Effector memory CD4-positive, alpha-beta T cell (primary cell): ENCODE measurements at regions not wholly inside any gene's neighbourhood (a gene's known extent, or its start where the extent isn't known, plus 50 kb on each side); places are given as distances from the start of the nearest gene placed in this dataset.
"Not testable (repeated sequence)": the region's sequence is repeated elsewhere in the genome, so short reads cannot be mapped to it uniquely, and the experiment has no call there.

Source experiments
- DNase-seq, 3 donors: peaks; one replicate each; pipeline ENCODE4 v3.0.0-alpha.2; 2020
- H3K27ac ChIP-seq: 2 replicates; pipeline ENCODE4 v1.7.0; 2013; ENCODE audit warnings: mild to moderate bottlenecking, low read length, moderate library complexity; ENCODE audit not compliant: insufficient read depth, poor library complexity, severe bottlenecking
- H3K27me3 ChIP-seq: replicated peaks from 2 replicates; pipeline ENCODE4 v1.7.0; 2013; ENCODE audit warnings: mild to moderate bottlenecking, low read length; ENCODE audit not compliant: insufficient read depth, control insufficient read depth, poor library complexity, severe bottlenecking
- H3K36me3 ChIP-seq: 2 replicates; pipeline ENCODE4 v1.7.0; 2013; ENCODE audit warnings: mild to moderate bottlenecking, low read length, moderate library complexity; ENCODE audit not compliant: control insufficient read depth, insufficient read depth
- H3K4me1 ChIP-seq: 2 replicates; pipeline ENCODE4 v1.7.0; 2013; ENCODE audit warnings: low read length, mild to moderate bottlenecking; ENCODE audit not compliant: control insufficient read depth, insufficient read depth, poor library complexity, severe bottlenecking
- H3K4me3 ChIP-seq: 2 replicates; pipeline ENCODE4 v1.7.0; 2013; ENCODE audit warnings: low read length, low read depth, mild to moderate bottlenecking; ENCODE audit not compliant: insufficient read depth, poor library complexity, severe bottlenecking
- H3K9me3 ChIP-seq: 2 replicates; pipeline ENCODE4 v1.7.0; 2013; ENCODE audit warnings: mild to moderate bottlenecking, low read length, moderate library complexity; ENCODE audit not compliant: control insufficient read depth

DNA sequence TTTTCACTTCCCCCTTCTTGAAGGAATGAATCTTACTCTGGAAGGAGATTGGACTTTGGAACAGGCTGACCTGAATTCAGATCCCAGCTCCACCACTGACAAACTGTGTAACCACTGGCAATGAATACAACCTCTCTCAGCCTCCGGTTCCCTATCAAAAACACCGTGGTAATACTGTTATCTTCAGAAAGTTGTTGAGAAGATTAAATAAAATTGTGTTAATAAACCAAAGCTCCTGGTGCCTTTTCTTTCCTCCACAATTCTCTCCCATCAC lies 99.7 kb upstream of the RAI14 start:
- H3K27ac ChIP-seq: no peak overlapping the region
- no peak for DNase-seq
- no peaks in the 10 kb centered on the region for H3K4me1 ChIP-seq

DNA sequence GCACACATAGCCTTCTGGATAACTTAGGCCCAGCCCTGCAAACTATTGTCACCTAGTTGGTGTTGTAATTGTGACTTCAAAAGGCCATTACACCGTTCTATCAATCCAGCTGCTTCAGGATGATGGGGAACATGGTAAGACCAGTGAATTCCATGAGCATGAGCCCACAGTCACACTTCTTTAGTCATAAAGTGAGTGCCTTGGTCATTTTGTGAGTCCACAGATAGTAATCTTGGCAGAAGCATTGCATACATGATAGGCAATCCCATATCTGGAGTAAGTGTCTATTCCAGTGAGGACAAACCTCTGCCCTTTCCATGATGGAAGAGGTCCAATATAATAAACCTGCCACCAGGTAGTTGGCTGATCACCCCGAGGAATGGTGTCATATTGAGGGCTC lies 94.5 kb upstream of the RAI14 start:
- not testable (repeated sequence) for H3K27ac ChIP-seq, H3K4me3 ChIP-seq, H3K36me3 ChIP-seq, H3K9me3 ChIP-seq, H3K4me1 ChIP-seq, DNase-seq, H3K27me3 ChIP-seq

More for the DNA sequence above, 99.7 kb upstream of the RAI14 start:
- no peaks in the 10 kb centered on the region for H3K9me3 ChIP-seq
- H3K36me3 ChIP-seq: no peaks in the 10 kb centered on the region
- no peak overlapping the region for H3K4me3 ChIP-seq
- no peaks in the 10 kb centered on the region for H3K27me3 ChIP-seq

DNA sequence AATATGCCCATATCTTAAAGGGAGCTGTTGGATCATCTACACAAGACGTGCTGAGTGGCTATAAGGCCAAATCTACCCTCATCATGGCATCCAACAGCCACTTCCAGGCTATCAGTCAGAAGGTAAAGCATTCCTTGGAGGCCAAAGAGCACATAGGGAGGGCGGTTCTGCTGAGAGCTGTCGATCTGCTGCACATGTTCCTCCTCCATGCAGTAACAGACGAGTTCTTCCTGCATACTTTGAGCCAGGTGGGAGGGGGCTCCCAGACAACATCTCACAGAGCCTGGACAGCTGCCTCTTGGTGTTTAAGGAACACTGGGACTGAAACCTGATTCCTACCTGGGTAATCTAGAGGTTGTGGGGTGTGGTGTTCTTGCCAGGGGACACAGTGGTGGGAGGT lies 93.3 kb upstream of the RAI14 start:
- H3K27ac ChIP-seq: no peak overlapping the region
- DNase-seq: no peak
- H3K36me3 ChIP-seq: no peaks in the 10 kb centered on the region
- H3K4me3 ChIP-seq: no peak overlapping the region
- no peaks in the 10 kb centered on the region for H3K9me3 ChIP-seq
- no peaks in the 10 kb centered on the region for H3K27me3 ChIP-seq
- no peaks in the 10 kb centered on the region for H3K4me1 ChIP-seq

DNA sequence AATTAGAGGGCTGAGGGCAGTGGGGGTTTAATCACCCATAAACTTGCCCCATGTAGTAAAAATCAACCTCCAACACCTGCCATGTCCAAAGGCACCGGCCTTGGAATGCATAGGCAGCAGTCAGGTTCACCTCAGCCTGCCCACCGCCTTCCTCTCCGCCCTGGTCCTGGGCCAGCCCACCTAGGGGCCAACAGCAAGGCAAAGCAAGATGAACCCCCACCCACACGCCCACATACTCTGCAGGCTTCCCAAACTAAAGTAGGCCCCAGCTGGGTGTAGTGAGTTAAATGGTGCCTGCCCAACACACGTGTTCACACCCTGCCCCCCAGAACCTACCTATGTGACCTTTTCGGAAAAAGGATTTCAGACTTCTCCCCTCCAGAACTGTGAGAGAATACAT lies 92.9 kb upstream of the RAI14 start:
- H3K27me3 ChIP-seq: no peaks in the 10 kb centered on the region
- H3K4me1 ChIP-seq: no peaks in the 10 kb centered on the region
- H3K4me3 ChIP-seq: no peak overlapping the region
- no peak for DNase-seq
- H3K36me3 ChIP-seq: no peaks in the 10 kb centered on the region
- no peak overlapping the region for H3K27ac ChIP-seq
- H3K9me3 ChIP-seq: no peaks in the 10 kb centered on the region

DNA sequence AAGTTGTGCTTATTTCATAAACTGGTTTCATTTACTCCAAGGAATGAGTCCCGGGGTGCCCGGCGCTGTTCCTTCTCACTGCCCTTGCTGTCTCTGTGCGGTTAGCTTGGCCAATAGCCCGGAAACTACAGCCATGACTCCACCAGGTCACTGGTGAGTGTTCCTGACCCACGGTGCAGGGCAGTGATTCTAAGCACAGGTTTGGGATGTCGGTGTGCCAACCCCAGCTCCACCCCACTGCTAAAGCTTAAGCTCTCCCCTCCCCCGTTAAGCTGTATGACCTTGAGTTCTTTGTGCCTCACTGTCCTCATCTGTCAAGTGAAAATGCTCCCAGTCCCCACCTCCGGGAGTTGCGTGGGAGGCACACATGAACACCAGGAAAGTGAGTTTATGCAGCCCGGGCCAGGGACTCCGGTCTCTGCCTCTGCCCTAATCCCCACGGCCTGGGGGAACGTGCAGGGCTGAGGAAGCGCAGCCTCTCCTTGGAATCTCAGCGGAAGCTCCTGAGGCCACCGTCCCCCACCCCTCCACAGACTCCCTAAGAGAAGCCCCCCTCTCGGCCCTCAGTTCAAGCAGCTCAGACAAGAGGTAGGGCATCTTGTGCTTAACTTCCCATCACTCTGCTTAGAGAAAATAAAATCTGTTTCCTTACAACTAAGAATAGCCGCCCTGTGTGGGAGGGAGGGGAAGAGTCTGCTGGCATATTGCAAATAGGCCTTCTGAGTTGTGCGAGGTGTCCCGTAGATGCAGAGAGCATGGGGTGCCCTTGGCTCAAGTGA lies 92.0 kb upstream of the RAI14 start:
- H3K4me3 ChIP-seq: no peak overlapping the region

DNA sequence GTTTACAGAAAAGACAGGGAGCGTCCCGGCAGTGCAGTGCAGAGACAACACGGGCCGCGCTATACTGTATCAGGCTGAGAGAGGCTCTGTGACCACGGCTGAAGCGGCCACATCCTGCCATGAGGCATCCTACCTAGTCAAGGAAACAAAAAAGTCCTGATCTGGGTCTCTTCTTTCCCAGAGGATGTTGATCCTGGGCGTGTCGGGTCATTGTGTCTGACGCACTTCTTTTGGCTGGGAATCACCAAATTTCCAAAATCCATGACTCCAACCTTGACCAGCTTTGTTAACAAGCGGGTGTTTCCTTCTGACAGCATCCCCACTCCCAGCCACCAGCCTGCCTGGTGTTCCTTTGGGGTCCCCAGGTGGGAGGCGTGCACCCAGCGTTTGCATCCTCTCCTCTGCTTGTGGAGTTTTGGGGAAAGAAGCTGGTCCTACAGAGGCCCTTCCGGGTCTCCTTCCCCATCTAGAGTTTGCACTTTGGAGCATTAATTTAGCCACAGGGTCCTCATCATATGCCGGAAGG lies 91.4 kb upstream of the RAI14 start:
- no peak overlapping the region for H3K4me3 ChIP-seq
- DNase-seq: no peak
- H3K27me3 ChIP-seq: no peaks in the 10 kb centered on the region
- no peaks in the 10 kb centered on the region for H3K4me1 ChIP-seq
- no peaks in the 10 kb centered on the region for H3K9me3 ChIP-seq
- no peak overlapping the region for H3K27ac ChIP-seq
- no peaks in the 10 kb centered on the region for H3K36me3 ChIP-seq

More for the DNA sequence above, 92.0 kb upstream of the RAI14 start:
- H3K9me3 ChIP-seq: no peaks in the 10 kb centered on the region
- DNase-seq: no peak
- H3K27ac ChIP-seq: no peak overlapping the region
- no peaks in the 10 kb centered on the region for H3K36me3 ChIP-seq
- H3K27me3 ChIP-seq: no peaks in the 10 kb centered on the region
- no peaks in the 10 kb centered on the region for H3K4me1 ChIP-seq

DNA sequence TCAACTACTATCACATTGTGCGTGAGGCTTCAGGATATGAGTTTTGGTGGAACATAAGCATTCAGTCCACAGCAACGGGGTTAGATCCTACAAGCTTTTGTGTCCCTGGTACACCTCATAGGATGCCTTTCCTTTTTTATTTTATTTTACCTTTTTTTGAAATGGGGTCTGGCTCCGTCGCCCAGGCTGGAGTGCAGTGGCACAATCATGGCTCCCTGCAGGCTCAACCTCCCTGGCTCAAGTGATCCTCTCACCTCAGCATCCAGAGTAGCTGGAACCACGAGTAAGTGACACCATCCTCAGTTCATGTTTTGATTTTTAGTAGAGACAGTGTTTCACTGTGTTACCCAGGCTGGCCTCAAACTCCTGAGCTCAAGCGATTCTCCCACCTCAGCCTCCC lies 86.0 kb upstream of the RAI14 start:
- Histone ChIP-seq H3K4me1 (no peaks in the 10 kb centered on the region), H3K27me3 (no peaks in the 10 kb centered on the region), H3K36me3 (no peaks in the 10 kb centered on the region), H3K9me3 (no peaks in the 10 kb centered on the region), H3K27ac (no peak overlapping the region), H3K4me3 (no peak overlapping the region)
- DNase-seq: no peak

DNA sequence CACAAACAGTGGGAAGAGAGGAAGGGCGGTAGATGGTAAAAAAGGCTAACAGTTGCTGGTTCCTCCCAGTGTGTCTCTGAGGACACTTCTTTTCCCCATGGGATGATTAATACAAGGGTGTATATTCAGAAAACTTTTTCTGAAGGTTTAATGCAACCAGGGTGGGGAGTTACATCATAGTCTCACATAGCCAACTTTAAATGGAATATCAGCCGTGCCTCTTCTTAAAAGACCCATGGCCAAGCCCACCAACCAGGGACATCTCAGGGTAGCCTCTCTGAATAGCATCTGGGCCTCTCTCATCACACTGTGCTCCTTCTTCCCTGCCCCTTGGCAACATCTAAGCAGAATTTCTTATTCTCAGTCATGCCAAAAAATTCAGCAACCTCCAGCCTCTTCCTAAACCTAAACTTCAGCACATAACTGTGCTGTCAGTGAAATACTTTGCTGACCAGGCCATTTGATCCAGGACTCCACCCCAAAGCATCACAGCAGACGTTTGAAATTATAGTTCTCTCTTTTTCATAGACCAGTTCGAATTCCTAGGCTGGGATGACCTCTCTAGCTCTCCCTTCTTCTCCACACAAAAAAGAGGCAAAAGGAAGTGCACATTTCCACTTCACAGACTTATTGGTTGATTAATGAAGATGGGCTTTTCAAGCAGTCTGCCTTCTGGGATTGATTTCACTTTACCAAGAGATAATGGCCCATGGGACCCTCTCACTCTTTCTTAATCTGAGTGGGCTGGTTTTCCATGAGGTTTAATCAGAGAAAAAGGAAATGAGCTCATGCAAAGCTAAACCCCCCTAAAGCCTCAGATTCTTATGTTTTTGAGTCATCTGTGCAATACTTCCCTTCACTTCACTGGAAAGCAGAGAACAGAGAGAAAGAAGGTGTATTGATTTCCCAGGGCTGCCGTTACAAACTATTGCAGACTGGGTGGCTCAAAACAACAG lies 85.1 kb upstream of the RAI14 start:
- Histone ChIP-seq H3K4me1 (no peaks in the 10 kb centered on the region), H3K36me3 (no peaks in the 10 kb centered on the region), H3K27ac (no peak overlapping the region), H3K4me3 (no peak overlapping the region), H3K27me3 (no peaks in the 10 kb centered on the region), H3K9me3 (no peaks in the 10 kb centered on the region)
- DNase-seq: no peak

DNA sequence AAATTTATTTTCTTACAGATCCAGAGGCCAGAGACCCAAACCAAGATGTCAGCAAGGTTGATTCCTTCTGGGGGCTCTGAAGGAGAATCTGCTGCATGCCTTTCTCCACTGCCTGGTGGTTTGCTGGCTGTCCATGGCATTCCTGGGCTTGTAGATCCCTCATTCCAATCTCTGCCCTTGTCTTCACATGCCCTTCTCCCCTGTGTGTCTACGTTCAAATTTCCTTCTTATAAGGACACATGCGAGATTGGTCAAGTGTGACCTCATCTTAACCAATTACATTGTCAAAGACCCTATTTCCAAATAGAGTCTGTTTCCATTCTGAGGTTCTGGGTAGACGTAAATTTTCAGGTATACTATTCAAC lies 84.5 kb upstream of the RAI14 start:
- Histone ChIP-seq H3K27ac (no peak overlapping the region), H3K4me3 (no peak overlapping the region), H3K4me1 (no peaks in the 10 kb centered on the region), H3K9me3 (no peaks in the 10 kb centered on the region), H3K36me3 (no peaks in the 10 kb centered on the region), H3K27me3 (no peaks in the 10 kb centered on the region)
- DNase-seq: no peak

DNA sequence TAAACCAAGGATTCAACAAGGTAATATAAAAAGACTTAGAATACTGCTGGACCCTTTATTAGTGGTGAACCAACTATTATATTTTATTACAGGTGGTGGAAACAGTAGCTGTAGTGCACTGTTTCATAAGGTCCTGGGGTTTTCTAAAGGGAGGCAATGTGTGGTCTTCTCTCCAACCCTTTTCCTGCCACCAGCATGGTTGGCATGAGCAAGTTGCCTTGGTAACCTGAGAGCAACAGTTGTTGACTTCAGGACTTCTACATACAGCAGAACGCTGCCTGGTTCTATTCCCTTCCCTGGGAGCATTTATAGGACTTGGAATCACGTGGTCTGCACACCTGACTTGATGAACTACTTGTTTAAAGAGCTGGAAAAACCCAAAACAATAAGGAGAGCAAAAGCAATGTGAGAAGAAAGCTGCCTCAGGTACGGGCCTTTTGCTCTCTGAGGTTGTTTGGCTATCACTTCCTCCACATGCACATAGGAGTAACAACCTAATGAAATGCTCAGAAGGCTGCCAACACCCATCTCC lies 81.1 kb upstream of the RAI14 start:
- DNase-seq: no peak
- no peaks in the 10 kb centered on the region for H3K36me3 ChIP-seq
- H3K4me3 ChIP-seq: no peak overlapping the region
- H3K4me1 ChIP-seq: no peaks in the 10 kb centered on the region
- H3K27ac ChIP-seq: no peak overlapping the region
- H3K27me3 ChIP-seq: no peaks in the 10 kb centered on the region
- no peaks in the 10 kb centered on the region for H3K9me3 ChIP-seq
